Neural progenitor cell (in vitro differentiated cells): ENCODE measurements at regions not wholly inside any gene's neighbourhood (a gene's known extent, or its start where the extent isn't known, plus 50 kb on each side); places are given as distances from the start of the nearest gene placed in this dataset.
"Not testable (repeated sequence)": the region's sequence is repeated elsewhere in the genome, so short reads cannot be mapped to it uniquely, and the experiment has no call there.

ENCODE experiments used
- EZH2 ChIP-seq: fragments of 200-600 bp; sonication (generic); IDR thresholded peaks from 2 replicates; pipeline ENCODE4 v1.6.1; 2017; ENCODE audit warnings: antibody characterized with exemption, mild to moderate bottlenecking, moderate library complexity
- EZH2phosphoT487 ChIP-seq: fragments of 200-600 bp; sonication (generic); IDR thresholded peaks from 2 replicates; pipeline ENCODE4 v1.6.1; 2017; ENCODE audit warnings: antibody characterized with exemption
- TF ChIP-seq, protein P1 (sequence below): fragments of 200-600 bp; sonication (generic); IDR thresholded peaks from 2 replicates; pipeline ENCODE4 v1.5.1; 2017; ENCODE audit warnings: antibody characterized with exemption, mild to moderate bottlenecking

DNA sequence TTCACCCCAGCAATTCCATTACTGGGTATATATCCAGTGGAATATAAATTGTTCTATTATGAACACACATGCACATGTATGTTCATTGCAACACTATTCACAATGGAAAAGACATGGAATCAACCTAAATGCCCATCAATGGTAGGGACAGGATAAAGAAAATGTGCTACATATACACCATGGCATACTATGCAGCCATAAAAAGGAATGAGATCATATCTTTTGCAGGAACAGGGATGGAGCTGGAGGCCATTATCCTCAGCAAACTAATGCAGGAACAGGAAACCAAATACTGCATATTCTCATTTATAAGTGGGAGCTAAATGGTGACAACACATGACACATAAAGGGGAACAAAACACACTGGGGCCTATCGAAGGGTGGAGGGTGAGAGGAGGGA, 112.6 kb upstream of the IVNS1ABP start:
- TF ChIP-seq, protein P1, sequence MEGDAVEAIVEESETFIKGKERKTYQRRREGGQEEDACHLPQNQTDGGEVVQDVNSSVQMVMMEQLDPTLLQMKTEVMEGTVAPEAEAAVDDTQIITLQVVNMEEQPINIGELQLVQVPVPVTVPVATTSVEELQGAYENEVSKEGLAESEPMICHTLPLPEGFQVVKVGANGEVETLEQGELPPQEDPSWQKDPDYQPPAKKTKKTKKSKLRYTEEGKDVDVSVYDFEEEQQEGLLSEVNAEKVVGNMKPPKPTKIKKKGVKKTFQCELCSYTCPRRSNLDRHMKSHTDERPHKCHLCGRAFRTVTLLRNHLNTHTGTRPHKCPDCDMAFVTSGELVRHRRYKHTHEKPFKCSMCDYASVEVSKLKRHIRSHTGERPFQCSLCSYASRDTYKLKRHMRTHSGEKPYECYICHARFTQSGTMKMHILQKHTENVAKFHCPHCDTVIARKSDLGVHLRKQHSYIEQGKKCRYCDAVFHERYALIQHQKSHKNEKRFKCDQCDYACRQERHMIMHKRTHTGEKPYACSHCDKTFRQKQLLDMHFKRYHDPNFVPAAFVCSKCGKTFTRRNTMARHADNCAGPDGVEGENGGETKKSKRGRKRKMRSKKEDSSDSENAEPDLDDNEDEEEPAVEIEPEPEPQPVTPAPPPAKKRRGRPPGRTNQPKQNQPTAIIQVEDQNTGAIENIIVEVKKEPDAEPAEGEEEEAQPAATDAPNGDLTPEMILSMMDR = not testable (repeated sequence)
- not testable (repeated sequence) for TF ChIP-seq EZH2phosphoT487, EZH2
